HepG2 (cell line): ENCODE measurements at regions not wholly inside any gene's neighbourhood (a gene's known extent, or its start where the extent isn't known, plus 50 kb on each side); places are given as distances from the start of the nearest gene placed in this dataset.
A peak's percentile ranks its signal among the peaks of the same experiment; 100 is the strongest.

ENCODE experiments used
- CHCHD3 ChIP-seq: sonication (generic); formaldehyde crosslinking; IDR thresholded peaks from 2 replicates; pipeline ENCODE4 v1.8.0; 2022; ENCODE audit warnings: mild to moderate bottlenecking, missing genetic modification reagents, moderate library complexity
- FOXJ3 ChIP-seq: sonication (generic); formaldehyde crosslinking; IDR thresholded peaks from 2 replicates; pipeline ENCODE4 v1.4.0; 2020; ENCODE audit warnings: missing genetic modification reagents, mild to moderate bottlenecking, borderline replicate concordance
- IRF9 ChIP-seq: sonication (generic); formaldehyde crosslinking; IDR thresholded peaks from 2 replicates; pipeline ENCODE4 v1.8.0; 2022; ENCODE audit warnings: missing genetic modification reagents, mild to moderate bottlenecking, borderline replicate concordance
- NFKB2 ChIP-seq: sonication (generic); formaldehyde crosslinking; IDR thresholded peaks from 2 replicates; pipeline ENCODE4 v1.4.0; 2020; ENCODE audit warnings: missing genetic modification reagents, borderline replicate concordance
- RARA ChIP-seq: IDR thresholded peaks from 2 replicates; pipeline ENCODE4 v1.6.1; 2016; ENCODE audit warnings: missing genetic modification reagents, missing compliant biosample characterization
- SIX1 ChIP-seq: sonication (generic); formaldehyde crosslinking; IDR thresholded peaks from 2 replicates; pipeline ENCODE4 v1.4.0; 2020; ENCODE audit warnings: missing genetic modification reagents, borderline replicate concordance
- SOX5 ChIP-seq: IDR thresholded peaks from 2 replicates; pipeline ENCODE4 v1.6.1; 2016; ENCODE audit warnings: borderline replicate concordance
- SRY ChIP-seq: sonication (generic); formaldehyde crosslinking; IDR thresholded peaks from 2 replicates; pipeline ENCODE4 v1.8.0; 2022; ENCODE audit warnings: mild to moderate bottlenecking, missing genetic modification reagents
- THAP11 ChIP-seq: IDR thresholded peaks from 2 replicates; pipeline ENCODE4 v1.6.1; 2016; ENCODE audit warnings: missing biosample characterization, missing genetic modification reagents
- THAP9 ChIP-seq: sonication (generic); formaldehyde crosslinking; IDR thresholded peaks from 2 replicates; pipeline ENCODE4; 2020; ENCODE audit warnings: missing genetic modification reagents, mild to moderate bottlenecking, borderline replicate concordance
- ZNF232 ChIP-seq: sonication (generic); formaldehyde crosslinking; IDR thresholded peaks from 2 replicates; pipeline ENCODE4 v1.4.0; 2020; ENCODE audit warnings: missing genetic modification reagents, borderline replicate concordance
- ZNF253 ChIP-seq: sonication (generic); formaldehyde crosslinking; IDR thresholded peaks from 2 replicates; pipeline ENCODE4 v1.8.0; 2022; ENCODE audit warnings: mild to moderate bottlenecking, missing genetic modification reagents, borderline replicate concordance
- ZNF441 ChIP-seq: sonication (generic); formaldehyde crosslinking; IDR thresholded peaks from 2 replicates; pipeline ENCODE4 v1.7.0; 2021; ENCODE audit warnings: missing genetic modification reagents, borderline replicate concordance
- ZNF605 ChIP-seq: sonication (generic); formaldehyde crosslinking; IDR thresholded peaks from 2 replicates; pipeline ENCODE4 v1.8.0; 2022; ENCODE audit warnings: mild to moderate bottlenecking, missing genetic modification reagents
- TF ChIP-seq, protein P1 (sequence below): sonication (generic); formaldehyde crosslinking; IDR thresholded peaks from 2 replicates; pipeline ENCODE4 v1.5.1; 2020; ENCODE audit warnings: mild to moderate bottlenecking, missing genetic modification reagents

DNA sequence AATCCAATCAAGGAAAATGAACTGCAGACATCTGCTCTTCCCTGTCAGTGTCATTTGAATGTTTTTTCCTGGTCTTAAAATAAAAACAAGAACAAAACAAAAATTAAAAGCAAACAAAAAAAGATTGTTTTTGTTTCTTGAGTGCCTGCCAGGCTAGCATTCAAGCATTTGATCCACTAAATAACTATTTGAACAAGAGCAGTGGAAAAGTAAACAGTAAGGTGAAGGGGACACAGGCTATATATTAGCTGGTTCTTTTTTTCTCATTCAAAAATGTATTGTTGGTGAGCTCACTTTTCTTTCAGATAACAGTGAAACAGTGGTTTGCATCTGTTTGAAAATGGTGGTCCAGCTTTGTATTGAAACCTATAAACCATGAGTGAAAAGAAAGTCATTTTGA lies 586.9 kb upstream of the SGO1 start (continued):
- TF ChIP-seq NFKB2: no peak
- TF ChIP-seq IRF9 (CRISPR knock-in tag): no peak
- no peak for TF ChIP-seq SRY
- peak; percentile 65; the same call in 1 of the 2 replicates for TF ChIP-seq SOX5 (CRISPR knock-in tag)
- TF ChIP-seq, protein P1, sequence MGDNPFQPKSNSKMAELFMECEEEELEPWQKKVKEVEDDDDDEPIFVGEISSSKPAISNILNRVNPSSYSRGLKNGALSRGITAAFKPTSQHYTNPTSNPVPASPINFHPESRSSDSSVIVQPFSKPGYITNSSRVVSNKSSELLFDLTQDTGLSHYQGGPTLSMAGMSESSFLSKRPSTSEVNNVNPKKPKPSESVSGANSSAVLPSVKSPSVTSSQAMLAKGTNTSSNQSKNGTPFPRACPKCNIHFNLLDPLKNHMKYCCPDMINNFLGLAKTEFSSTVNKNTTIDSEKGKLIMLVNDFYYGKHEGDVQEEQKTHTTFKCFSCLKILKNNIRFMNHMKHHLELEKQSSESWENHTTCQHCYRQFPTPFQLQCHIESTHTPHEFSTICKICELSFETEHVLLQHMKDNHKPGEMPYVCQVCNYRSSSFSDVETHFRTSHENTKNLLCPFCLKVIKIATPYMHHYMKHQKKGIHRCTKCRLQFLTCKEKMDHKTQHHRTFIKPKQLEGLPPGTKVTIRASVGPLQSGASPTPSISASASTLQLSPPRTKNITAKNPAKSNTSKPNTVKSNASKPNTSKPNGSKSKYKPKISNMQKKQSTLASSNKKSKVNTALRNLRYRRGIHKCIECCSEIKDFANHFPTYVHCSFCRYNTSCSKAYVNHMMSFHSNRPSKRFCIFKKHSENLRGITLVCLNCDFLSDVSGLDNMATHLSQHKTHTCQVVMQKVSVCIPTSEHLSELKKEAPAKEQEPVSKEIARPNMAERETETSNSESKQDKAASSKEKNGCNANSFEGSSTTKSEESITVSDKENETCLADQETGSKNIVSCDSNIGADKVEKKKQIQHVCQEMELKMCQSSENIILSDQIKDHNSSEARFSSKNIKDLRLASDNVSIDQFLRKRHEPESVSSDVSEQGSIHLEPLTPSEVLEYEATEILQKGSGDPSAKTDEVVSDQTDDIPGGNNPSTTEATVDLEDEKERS (CRISPR knock-in tag): no peak
- TF ChIP-seq THAP11: no peak
- TF ChIP-seq RARA (CRISPR knock-in tag): peak; percentile 36; the same call in 1 of the 2 replicates
- no peak for TF ChIP-seq SIX1
- TF ChIP-seq ZNF253 (CRISPR knock-in tag): no peak
- TF ChIP-seq ZNF605 (CRISPR knock-in tag): no peak
- TF ChIP-seq ZNF441 (CRISPR knock-in tag): no peak
- no peak for TF ChIP-seq FOXJ3 (CRISPR knock-in tag)
- no peak for TF ChIP-seq ZNF232 (CRISPR knock-in tag)
- TF ChIP-seq CHCHD3 (CRISPR knock-in tag): no peak
- no peak for TF ChIP-seq THAP9 (CRISPR knock-in tag)
- TF ChIP-seq, all 625 proteins: peak for 9
